Kidney (tissue), 13 donors: ENCODE measurements at regions not wholly inside any gene's neighbourhood (a gene's known extent, or its start where the extent isn't known, plus 50 kb on each side); places are given as distances from the start of the nearest gene placed in this dataset.

ENCODE experiments used
- DNase-seq, 5 donors: peaks; one replicate each; pipeline ENCODE4 v3.0.0-alpha.2; 2013 to 2020
- FAIRE-seq: peaks from 2 replicates; lab custom pipeline; 2012; peaks lifted over from hg19 to GRCh38; lab: Jason Lieb, UNC
- H3K27ac ChIP-seq, 2 donors: one replicate each; pipeline ENCODE4 v1.7.0; 2013; ENCODE audit warnings: low read depth in 2 of 2, low read length in 2 of 2, inconsistent platforms in 1 of 2
- H3K27me3 ChIP-seq: one replicate; pipeline ENCODE4 v1.7.1; 2013; ENCODE audit warnings: low read length, inconsistent platforms; ENCODE audit not compliant: control insufficient read depth, insufficient read depth
- H3K36me3 ChIP-seq, 3 donors: one replicate each; pipeline versions ENCODE4 v1.7.0 to v1.7.1; 2013; ENCODE audit warnings: low read length in 3 of 3, control low read depth in 1 of 3, inconsistent platforms in 1 of 3; ENCODE audit not compliant: insufficient read depth in 3 of 3, control insufficient read depth in 2 of 3
- H3K4me1 ChIP-seq, 3 donors: one replicate each; pipeline versions ENCODE4 v1.7.0 to v1.7.1; 2013; ENCODE audit warnings: low read length in 3 of 3, inconsistent platforms in 1 of 3, low read depth in 1 of 3; ENCODE audit not compliant: control insufficient read depth in 2 of 3, insufficient read depth in 2 of 3
- H3K4me3 ChIP-seq, 3 donors: one replicate each; pipeline versions ENCODE4 v1.7.0 to v1.8.1; 2013; ENCODE audit warnings: low read length in 3 of 3, control low read depth in 1 of 3, inconsistent platforms in 1 of 3
- H3K9ac ChIP-seq, 3 donors: one replicate each; pipeline versions ENCODE4 v1.7.0 to v1.7.1; 2013; ENCODE audit warnings: low read length in 3 of 3, control low read depth in 1 of 3, inconsistent platforms in 1 of 3
- H3K9me3 ChIP-seq, 3 donors: one replicate each; pipeline versions ENCODE4 v1.7.0 to v1.7.1; 2013; ENCODE audit warnings: low read length in 3 of 3, control low read depth in 1 of 3, inconsistent platforms in 1 of 3; ENCODE audit not compliant: control insufficient read depth in 2 of 3, insufficient read depth in 1 of 3
- CTCF ChIP-seq: IDR thresholded peaks from 3 replicates; pipeline ENCODE4 v1.5.1; 2012; ENCODE audit warnings: mild to moderate bottlenecking, moderate library complexity, borderline replicate concordance; ENCODE audit not compliant: insufficient read depth; ENCODE audit errors: extremely low read depth
- intact Hi-C: fragments of 100-400 bp; cut with DNase I; formaldehyde crosslinking; loops from one replicate; pipeline ENCODE4 v1.11.1; 2022
- donor health status: control.
- donor health status: control.
- donor health status: control.
- donor health status: control.
- donor health status: control.
- donor health status: DM: yes; HTN: yes; CAD: no.
- donor health status: Normal renal cell carcinoma (clear cell type).

- TF ChIP-seq CTCF = no peak
- peaks cover 0 to 3% (median 2%) of the 10 kb centered on the region in 3 donors for H3K4me1 ChIP-seq
- no peaks in the 10 kb centered on the region for H3K9me3 ChIP-seq
- FAIRE-seq (no peak), DNase-seq (peak in 2 of 5 donors; percentile 11 to 61)
- H3K27me3 ChIP-seq = no peaks in the 10 kb centered on the region
- H3K36me3 ChIP-seq = no peaks in the 10 kb centered on the region
- no peak overlapping the region for H3K4me3 ChIP-seq
- no peak overlapping the region for H3K9ac ChIP-seq
- intact Hi-C loops = no loop called here
- H3K27ac ChIP-seq = no peak overlapping the region
Observed at GRCh38 chr3:24645047-24645446, 150.4 kb upstream of the THRB start.

GRCh38 chr3:24646790-24647189 lies 152.1 kb upstream of the THRB start:
- intact Hi-C loops = no loop called here
- TF ChIP-seq CTCF = no peak
- no peak for FAIRE-seq

GRCh38 chr3:24648063-24648462 lies 153.4 kb upstream of the THRB start:
- no peak overlapping the region for H3K4me3 ChIP-seq
- no peak for DNase-seq
- no peaks in the 10 kb centered on the region for H3K27me3 ChIP-seq
- H3K27ac ChIP-seq = no peak overlapping the region
- intact Hi-C loops = no loop called here
- FAIRE-seq = no peak
- no peak for TF ChIP-seq CTCF
- H3K9me3 ChIP-seq = no peaks in the 10 kb centered on the region
- no peaks in the 10 kb centered on the region for H3K4me1 ChIP-seq
- no peak overlapping the region for H3K9ac ChIP-seq
- H3K36me3 ChIP-seq = no peaks in the 10 kb centered on the region

More at GRCh38 chr3:24646790-24647189, 152.1 kb upstream of the THRB start:
- no peak overlapping the region for H3K4me3 ChIP-seq
- no peaks in the 10 kb centered on the region for H3K9me3 ChIP-seq
- H3K9ac ChIP-seq = no peak overlapping the region
- H3K4me1 ChIP-seq = no peaks in the 10 kb centered on the region
- no peak for DNase-seq
- H3K36me3 ChIP-seq = no peaks in the 10 kb centered on the region
- no peaks in the 10 kb centered on the region for H3K27me3 ChIP-seq
- no peak overlapping the region for H3K27ac ChIP-seq

GRCh38 chr3:24650839-24651238 lies 156.2 kb upstream of the THRB start:
- FAIRE-seq = no peak
- H3K4me3 ChIP-seq = no peak overlapping the region
- H3K27ac ChIP-seq = no peak overlapping the region
- no peaks in the 10 kb centered on the region for H3K9me3 ChIP-seq
- DNase-seq = no peak
- no peak overlapping the region for H3K9ac ChIP-seq
- no peaks in the 10 kb centered on the region for H3K27me3 ChIP-seq
- H3K4me1 ChIP-seq = no peaks in the 10 kb centered on the region
- H3K36me3 ChIP-seq = no peaks in the 10 kb centered on the region
- TF ChIP-seq CTCF = no peak
- intact Hi-C loops = no loop called here
